ENCODE measurements at regions not wholly inside any gene's neighbourhood (a gene's known extent, or its start where the extent isn't known, plus 50 kb on each side); places are given as distances from the start of the nearest gene placed in this dataset.

DNA sequence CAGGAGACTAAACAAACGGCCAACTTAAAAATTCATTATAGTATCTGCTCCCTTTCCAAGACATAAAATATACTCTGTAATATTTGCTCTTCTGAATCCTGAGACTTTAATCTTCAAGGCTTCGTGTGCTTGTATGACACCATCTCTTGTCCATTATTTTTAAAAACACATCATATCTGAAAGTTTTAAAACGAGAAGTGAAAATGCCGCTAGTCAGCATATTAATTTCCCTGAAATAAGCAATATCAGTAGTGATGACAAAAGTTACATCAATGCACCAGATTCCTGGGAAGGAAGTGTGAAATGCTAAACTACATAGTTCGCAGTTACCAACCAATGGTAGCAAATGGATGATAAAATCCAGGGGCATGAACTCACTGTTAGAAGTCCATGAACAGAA is 66.8 kb upstream of the EXOC1L start:
- in situ Hi-C loops (cut with MboI; ENCODE audit: low sequenced_read_pairs), result no loop called here

DNA sequence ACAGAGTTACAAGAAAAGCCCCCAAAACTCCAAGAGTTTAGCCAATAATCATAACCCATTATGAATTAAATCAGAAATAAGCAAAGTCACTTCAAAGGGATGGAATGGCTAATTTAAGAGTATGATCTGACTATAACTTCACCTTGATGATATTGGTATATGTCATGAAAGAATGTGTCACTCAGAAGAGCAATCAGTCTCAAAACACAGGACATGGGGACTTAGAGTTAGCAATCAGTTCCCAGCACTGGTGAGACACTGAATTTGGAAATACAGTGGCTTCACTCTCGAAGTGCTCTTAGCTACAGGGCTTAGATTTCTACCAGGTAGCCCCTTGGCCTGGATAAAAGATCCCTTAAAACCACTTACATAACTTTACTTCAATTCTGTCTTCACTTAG is 65.7 kb upstream of the EXOC1L start:
- in situ Hi-C loops (cut with MboI; ENCODE audit: low sequenced_read_pairs), result no loop called here

DNA sequence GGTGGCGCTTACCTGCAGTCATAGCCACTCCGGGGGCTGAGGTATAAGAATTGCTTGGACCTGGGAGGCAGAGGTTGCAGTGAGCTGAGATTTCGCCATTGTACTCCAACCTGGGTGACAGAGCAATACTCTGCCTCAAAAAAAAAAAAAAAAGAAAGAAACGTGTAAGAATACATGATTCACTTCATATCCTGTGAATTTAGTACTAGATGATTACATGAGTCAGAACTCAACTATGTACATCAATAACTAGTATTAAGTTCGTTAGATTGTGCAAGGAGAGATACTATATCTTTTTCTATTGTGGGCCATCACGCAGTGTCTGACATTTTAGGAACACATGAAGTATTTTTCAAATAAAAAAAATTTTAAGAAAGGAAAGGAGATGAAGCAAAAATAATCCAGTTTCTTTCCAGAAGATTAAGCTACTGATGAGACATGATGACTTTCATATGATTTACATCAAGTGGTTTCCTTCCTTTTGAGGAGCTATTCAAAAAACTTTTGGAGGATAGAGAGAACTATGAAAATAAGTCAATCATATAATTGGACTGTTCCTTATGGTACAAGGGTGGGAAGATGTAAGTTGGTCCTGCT is 64.7 kb upstream of the EXOC1L start:
- in situ Hi-C loops (cut with MboI; ENCODE audit: low sequenced_read_pairs), result no loop called here

DNA sequence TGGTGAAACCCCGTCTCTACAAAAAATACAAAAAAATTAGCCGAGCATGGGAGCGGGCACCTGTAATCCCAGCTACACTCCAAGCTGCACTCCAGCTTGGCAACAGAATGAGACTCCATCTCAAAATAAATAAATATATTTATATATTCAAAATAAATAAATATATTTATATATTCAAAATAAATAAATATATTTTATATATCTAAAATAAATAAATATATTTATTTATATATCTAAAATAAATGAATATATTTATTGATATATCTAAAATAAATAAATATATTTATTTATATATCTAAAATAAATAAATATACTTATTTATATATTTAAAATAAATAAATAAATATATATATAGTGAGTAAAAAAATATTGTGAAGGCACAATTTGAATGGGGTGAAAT is 63.4 kb upstream of the EXOC1L start:
- in situ Hi-C loops (cut with MboI; ENCODE audit: low sequenced_read_pairs), result no loop called here

DNA sequence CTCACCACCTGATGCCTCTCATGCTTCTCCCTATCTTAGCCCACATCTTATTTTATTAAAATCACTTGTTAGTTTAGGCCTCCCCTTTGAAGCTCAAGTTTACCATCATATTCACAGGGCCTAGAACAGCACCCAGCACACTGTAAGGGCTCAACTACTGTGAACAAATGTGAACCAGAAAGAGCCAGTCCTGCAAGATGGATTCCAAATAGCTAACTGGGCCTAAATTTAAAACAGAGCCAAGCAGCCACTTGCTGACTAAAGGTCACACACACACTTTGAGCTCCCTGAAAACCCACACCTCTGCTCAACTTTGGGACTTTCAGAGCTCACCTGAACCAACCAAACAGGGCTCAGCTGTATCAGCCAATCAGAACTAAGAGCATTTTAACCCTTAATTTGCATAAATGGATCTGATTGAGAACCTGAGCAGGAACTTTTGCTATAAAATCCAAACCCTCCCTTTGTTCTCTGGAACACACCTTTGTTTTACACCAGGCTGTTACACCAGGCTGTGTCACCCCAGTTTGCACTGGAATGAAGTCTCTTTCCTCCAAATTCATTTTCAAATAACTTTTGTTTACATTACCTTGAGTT is 62.1 kb upstream of the EXOC1L start:
- in situ Hi-C loops (cut with MboI; ENCODE audit: low sequenced_read_pairs), result no loop called here

DNA sequence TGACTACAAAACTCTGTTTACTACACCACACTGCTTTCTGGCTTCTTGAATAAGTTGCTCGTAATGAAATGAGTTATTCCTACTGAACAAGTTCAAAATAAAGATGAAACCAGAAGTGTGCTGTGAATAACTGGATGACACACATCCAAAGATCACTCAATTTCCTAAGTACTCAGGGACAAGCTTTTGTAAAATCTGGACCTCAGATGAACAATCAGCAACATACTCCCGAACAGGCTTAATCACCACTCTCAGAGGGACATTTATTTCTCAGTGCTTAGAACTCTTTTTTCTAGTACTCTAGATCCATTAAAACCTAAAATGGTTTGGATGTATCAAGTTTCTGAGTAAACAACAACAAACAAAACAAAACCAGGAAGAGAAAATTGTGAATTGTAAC is 61.5 kb upstream of the EXOC1L start:
- in situ Hi-C loops (cut with MboI; ENCODE audit: low sequenced_read_pairs), result no loop called here

DNA sequence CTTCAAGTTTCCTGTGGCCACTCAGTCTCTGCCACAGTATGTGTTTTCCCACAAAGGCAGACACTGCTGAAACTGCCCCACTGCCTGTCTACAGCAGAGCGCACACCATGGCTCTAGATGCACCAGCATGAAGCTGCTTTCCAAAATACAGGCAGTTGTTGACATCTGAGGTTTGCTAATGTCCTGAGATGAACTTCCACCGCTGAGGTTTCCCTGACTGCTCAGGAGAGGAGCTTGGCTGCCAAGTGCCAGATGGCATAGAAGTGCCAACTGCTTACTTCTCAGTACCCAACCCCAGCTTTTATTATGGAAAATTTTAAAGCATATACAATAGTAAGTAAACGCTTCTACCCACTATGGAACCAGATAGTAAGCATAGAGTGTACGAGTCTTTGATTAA is 61.0 kb upstream of the EXOC1L start:
- in situ Hi-C loops (cut with MboI; ENCODE audit: low sequenced_read_pairs), result no loop called here

DNA sequence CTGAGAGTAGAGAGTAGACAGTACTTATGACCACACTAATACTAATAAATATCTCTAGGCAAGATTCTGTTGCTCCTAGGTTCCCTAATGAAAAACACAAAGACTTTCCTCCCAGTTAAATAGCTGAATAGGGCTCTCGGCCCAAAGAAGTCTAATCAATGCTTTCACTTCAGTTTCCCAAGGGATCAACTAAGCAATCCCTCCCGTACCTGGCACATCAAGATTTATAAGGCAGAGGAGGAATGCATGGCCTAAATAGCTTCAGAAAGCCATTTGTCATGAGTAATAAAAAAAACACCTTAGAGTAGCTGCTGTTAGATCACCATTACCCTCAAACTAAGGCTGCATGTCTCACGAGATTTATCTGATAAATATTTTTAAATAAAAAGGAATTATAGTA is 56.8 kb upstream of the EXOC1L start:
- in situ Hi-C loops (cut with MboI; ENCODE audit: low sequenced_read_pairs), result no loop called here

DNA sequence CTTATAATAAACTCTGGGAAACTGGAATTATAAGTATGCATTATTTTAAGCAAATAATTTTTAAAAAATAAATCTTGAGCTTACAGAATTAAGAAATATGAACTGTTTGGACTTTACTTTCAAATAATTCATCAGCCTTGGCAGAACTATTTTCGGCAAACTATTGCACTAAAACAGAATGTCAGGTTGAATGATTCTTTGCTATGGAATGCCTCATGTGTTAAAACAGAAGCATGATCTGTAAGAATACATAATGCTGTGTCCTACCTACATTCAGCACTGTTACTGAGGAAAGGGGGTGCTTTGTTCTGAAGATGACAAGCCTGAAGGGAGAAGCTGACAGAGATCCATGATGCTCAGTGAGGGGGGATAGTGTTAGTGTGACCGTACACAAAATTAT is 55.6 kb upstream of the EXOC1L start:
- in situ Hi-C loops (cut with MboI; ENCODE audit: low sequenced_read_pairs), result no loop called here

DNA sequence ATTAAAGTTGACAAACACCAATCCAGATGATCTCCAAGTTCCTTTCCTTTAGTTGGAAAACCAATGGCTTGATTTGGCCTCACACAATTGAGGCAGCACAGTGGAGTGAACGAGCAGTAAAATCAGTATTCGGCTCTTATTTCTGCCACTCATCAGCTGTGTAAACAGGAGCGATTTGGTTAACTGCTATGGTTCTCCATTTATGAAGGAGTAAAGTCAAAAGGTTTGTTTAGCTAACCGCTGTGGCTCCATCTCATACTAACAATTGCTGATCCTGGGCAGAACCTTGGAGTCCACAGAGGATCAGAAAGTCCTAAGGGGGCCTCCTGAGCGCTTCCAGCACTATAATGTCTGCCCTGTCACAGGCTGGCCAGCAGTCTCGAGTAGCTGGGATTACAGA is 54.5 kb upstream of the EXOC1L start:
- in situ Hi-C loops (cut with MboI; ENCODE audit: low sequenced_read_pairs), result no loop called here

DNA sequence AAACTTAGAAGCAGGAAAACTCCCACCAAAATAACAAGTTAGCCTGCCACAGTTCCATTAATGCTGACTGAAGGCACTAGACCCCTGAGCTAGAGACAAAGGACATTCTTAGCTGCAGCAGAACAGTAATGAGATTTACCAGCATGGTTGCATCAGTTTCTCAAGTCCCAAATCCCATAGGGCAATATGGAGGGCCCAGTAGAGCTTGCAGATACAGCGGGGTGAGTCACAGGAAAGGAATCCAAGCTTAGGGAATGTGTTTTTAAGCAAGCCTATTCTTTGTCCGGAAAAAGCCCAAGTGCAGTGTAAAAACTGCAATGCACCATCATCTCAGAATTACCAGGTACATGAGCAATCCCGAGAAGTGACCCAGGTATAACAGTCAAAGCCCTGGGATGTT is 51.3 kb upstream of the EXOC1L start:
- in situ Hi-C loops (cut with MboI; ENCODE audit: low sequenced_read_pairs), result no loop called here

Data from HL-60/S4 treated with retinoic acid at 250 ng/mL for 4 days and 3 days (cell line).